Renal cortical epithelial cell (primary cell): ENCODE measurements at regions not wholly inside any gene's neighbourhood (a gene's known extent, or its start where the extent isn't known, plus 50 kb on each side); places are given as distances from the start of the nearest gene placed in this dataset.
"Not testable (repeated sequence)": the region's sequence is repeated elsewhere in the genome, so short reads cannot be mapped to it uniquely, and the experiment has no call there.

Experiments
- DNase-seq: peaks from one replicate; pipeline ENCODE4 v3.0.0-alpha.2; 2011; ENCODE audit warnings: low read depth

DNA sequence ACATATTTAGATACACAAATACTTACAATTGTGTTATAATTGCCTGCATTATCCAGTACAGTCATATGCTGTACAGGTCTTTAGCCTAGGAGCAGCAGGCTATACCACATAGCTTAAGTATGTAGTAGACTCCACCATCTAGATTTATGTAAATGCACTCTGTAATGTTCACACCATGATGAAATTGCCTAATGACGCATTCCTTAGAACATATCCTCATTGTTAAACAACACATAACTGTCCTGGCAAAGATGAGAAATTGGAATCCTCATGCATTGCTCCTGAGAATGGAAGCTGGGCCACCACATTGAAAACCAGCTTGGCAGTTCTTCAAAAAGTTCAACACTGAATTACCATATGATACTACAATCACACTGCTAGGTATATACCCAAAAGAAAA, 1002.8 kb upstream of the CELF2 start:
- no peak for DNase-seq

DNA sequence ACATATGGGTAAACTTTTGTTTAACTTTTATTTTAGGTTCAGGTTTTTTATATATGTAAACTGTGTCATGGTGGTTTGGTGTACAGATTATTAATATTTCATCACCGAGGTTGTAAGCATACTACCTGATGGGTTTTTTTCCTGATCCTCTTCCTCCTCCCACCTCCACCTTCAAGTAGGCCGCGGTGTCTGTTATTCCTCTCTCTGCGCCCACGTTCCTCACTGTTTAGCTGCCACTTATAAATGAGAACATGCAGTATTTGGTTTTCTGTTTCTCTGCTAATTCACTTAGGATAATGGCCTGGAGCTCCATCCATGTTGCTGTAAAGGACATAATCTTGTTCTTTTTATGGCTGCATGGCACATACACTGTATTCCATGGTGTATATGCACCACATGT, 1000.0 kb upstream of the CELF2 start:
- DNase-seq: no peak

DNA sequence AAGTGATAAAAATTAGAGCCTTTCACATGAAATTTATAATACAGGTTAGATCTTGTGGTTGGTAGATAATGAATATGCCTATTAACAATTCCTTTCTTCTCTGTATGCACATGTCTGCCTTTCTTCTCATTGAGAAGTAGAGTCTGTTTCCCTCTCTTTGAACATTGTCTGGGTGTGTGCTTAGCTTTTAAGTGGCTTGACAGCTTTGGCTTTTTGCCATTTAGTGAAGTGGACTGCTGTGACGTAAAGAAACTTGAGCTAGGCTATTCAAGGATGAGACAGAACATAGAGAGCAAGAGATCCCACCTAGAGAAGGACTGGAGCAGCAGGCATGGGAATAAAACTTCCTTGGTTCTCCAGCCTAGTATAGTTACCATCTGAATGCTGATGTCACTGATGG, 996.7 kb upstream of the CELF2 start:
- no peak for DNase-seq

DNA sequence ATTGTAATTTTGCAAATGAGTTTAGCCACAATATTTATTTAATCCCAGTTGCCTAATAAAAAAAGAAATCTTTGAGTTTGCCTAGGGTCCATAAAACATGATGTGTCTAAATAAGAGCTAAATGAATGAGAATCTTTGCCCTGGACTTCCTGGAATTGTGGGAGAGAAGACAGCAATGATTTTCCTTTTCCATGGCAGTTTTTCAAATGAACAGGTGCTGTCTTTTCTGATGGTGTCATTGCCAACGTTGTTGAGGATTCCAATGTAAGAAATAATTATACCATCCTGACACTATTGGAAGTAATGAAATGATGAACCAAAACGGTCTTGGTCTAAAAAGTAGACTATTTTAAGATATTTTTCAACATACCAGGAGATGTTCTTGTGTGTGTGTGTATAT, 984.7 kb upstream of the CELF2 start:
- no peak for DNase-seq

DNA sequence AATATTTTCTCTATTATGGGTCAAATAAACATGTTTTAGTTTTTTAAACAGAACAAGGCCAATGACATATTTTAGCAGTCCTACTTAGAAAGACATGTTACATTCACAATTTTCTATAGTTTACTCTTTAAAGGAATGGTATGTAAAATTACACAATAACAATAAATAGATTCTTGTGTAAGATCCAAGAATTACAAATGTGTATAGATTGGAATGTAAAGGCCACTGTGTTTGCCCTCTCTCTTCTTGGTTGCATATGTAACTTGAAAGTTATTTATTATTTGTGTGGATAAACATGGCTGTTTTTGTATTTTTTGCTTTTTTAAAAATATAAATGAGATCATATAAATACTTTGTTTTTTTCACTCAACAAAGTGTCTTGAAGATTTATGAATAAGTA, 979.3 kb upstream of the CELF2 start:
- no peak for DNase-seq

DNA sequence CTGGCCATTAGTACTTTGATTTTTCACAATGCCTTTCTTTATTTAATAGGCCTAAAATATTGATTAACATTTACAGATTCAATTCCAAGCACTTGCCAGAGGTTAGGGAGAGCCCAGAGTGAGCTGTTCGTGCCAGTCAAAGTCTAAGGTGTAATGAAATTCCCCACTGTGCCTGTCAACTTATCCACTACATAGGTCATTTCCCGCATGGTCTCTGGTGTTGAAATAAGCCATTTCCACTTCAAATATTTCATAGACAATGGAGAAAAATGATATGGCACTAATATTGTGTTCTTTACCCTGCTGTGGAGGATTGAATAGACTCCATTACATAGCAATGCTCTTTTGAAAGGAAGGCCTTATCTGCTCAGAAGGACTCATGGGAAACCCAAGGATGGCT, 978.1 kb upstream of the CELF2 start:
- DNase-seq: no peak

DNA sequence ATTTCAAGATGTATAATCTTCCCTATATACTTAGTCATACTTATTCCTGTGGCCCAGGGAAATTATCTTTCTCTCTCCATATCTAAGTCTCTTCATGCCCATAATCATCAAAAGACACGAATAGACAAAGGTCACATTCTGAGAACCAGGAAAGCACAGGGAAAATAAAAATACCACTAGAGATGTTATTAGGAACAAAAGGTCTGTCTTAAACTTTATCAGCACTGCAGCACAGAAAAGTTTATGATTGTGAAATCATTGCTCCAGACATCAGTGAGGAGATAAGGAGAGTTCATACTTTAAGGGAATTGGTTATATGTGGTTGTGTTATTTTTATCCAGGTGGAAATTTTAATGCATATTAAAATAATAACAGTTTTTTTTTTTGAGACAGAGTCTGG, 974.6 kb upstream of the CELF2 start:
- no peak for DNase-seq

DNA sequence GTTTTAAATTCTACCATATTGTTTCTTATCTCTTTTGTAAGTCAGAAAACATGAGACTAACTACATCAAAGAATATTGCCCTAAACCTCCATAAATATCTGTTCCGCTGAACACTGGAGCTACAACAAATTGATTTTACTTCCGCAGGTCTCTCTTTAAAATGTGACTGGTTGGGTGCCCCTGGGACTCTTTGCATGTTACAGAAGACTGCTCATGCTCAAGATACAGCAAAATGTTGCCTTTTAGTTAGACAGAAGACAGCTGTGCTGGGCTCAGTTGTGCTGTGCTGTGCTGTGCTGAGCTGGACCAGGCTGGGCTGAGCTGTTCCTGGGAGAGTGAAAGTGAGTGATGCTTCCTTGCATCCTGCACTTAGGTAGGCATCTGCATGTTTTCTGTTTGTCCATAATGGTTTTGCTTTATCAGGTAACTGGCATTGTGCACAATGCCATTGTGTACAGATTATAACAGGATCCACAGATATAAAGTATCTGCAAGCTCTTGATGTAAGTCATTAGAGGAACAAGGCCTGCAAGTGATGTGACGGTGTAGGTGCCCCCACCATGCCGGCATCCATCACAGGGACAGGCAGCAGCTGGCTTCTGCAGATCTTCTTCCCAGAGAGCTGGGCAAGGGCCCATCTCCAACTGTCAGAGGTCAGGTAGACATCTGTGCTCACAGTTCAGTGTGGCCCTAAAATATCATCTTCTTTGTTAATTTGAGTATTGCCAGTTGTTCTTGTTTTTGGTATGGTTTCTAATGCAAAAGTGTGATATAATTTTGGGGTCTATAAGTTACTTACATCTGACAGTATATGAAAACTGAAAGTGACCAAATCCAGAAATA, 972.5 kb upstream of the CELF2 start:
- DNase-seq: no peak

DNA sequence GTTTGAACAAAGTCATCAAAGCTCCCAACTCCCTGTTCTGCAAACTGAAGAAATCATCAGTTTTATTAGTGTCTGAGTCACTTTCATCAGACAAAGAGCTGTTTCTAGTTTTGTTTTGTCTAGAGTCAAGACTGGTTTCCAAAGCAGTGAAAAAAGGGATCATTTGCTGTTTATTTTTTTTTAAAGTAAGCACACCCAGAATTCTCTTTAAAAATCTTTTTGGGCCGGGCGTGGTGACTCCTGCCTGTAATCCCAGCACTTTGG, 972.0 kb upstream of the CELF2 start:
- no peak for DNase-seq

DNA sequence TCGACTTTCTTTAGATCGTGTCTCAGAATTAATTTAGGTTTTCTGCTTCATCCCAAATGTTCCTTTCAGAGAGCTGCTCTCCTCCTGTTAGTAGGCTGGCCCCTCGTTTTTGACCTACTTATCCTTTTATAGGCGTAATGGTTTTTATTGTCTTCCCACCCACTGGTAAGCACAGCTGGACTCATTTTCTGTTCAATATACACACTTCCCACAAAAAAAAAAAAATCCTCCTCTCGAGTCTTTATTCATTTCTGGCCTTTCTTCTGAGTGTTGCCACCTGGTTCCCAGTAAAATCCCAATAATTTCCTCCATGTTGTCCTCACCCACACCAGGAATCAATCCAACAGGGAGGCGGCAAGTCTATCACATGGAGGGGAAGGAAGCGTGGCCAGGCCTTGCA, 970.2 kb upstream of the CELF2 start:
- DNase-seq: no peak

DNA sequence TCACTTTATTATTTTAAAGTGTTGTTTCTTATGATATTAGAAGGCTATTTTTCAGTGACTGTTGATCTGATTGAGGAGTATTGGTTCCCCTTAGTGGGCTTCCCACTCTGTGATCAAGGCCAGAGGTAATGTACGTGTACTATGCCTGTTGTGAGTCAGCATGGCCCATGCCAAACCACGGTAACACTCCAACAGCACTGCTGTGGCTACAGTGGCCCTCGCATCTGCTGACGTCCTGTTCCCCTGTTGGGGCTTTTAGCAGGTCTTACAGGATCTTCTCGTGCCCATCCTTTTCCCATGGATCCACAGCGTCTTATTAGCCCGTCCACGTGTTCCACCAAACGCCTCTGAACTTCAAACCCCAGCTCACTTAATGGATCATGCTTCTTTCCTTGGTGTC, 964.6 kb upstream of the CELF2 start:
- DNase-seq: no peak

DNA sequence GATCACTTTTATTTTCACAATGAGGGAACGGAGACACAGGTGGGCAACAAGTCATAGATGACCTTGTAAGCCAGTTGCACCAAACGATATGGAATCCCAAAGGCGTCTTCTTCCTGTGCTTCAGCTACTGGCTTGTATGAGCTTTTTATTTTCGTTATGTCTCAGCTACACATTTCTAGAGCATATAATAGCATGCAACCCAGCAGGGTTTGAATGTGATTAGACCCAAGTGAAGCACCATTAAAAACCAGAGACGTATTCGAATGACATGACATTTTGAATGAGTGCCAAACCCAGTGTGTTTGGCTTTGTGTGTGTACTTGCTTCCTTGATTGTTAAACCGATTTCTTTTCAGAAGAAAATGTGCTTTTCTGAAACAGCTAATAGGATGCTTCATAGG, 963.2 kb upstream of the CELF2 start:
- no peak for DNase-seq

DNA sequence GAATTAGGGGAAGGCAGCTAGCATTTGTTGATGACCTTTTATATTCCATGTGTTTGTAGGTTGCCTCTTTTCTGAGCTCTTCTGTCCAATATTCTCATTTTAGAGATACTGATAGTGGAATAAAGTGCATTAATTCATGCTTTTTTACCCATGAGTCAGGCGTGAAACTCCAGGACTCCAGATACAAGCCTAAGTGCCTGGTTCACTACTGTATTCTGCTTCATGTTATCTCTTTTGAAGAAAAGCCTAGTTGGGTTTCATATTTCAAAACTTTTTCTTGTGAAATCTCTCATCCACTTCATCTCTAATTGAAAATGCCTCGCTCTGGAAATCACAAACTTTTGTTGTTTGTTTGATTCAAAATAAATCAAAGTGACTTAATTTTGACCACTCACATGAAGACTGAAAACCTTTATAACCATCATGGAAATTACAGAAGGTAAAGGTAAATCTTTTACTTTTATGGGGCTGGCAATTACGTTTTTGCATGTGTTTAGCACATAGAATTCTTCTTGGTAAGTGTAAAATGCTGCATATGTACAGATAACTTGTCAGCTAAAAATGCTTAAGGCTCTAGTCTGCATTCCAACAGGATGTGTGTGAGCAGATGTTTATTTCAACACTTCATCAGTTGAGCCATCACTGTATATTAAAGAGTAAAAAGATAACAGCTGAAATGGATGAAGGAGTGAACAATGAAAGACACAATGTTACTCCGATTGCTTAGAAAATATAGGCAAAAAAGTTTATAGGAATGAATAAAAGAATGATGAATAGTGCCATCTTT, 961.8 kb upstream of the CELF2 start:
- DNase-seq: no peak

DNA sequence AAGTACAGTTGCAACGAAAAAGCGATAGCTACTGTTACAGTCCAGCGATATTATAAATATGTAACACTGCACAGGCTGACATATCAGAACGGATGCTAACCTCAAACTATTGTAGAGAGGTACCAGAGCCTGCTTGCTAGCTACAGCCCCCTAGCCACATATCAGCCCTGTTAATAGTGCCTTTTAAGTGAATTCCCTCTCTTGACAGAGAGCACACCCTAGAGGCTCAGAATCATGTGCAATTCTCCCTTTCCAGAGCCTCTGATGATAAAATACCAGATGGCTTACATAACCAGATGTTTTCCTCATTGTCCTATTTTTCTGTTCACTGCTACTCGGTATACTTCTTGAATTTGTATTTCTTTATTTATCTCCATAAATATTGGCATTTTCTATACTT, 960.7 kb upstream of the CELF2 start:
- DNase-seq: no peak

DNA sequence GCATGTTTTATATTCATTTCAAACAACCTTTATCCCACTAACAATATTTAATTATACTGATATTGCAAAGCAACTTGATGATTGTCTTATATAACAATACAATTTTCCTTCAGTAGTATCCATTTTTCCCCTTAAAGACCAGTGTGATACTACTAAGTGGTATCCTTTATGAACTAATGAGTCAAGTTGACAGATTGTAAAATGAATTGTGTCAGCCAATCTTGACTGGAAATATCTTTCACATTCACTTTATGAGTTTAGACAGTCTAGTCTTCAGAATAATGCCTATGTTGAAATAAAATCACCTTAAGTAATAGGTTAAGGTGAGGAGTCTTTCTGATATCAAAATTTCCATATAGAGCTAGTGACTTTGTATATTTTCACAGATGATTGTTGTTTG, 950.0 kb upstream of the CELF2 start:
- no peak for DNase-seq

DNA sequence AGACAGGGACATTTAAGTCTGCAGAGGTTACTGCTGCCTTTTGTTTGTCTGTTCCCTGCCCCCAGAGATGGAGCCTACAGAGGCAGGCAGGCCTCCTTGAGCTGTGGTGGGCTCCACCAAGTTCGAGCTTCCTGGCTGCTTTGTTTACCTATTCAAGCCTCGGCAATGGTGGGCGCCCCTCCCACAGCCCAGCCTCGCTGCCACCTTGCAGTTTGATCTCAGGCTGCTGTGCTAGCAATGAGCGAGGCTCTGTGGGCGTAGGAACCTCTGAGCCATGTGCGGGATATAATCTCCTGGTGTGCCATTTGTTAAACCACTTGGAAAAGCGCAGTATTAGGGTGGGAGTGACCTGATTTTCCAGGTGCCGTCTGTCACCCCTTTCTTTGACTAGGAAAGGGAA, 942.8 kb upstream of the CELF2 start:
- not testable (repeated sequence) for DNase-seq

DNA sequence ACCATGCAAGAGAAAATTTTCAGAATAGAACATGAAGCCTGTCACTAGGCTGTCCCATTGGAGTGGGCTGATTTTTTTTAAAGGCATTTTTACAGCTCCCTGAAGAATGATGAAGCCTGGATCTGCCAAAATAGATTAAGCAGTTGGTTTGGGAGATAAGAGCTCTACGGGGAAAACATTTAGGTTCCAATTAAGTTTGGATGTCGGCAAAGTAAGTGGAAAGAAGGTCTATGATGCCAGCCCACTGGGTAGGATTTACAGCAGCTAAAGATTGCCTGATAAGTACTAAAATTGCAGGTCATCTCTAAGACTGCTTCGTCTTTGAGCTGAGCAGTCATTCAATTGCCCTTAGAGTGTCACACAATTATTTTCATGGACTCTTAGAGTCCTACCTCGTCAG, 939.2 kb upstream of the CELF2 start:
- DNase-seq: no peak

DNA sequence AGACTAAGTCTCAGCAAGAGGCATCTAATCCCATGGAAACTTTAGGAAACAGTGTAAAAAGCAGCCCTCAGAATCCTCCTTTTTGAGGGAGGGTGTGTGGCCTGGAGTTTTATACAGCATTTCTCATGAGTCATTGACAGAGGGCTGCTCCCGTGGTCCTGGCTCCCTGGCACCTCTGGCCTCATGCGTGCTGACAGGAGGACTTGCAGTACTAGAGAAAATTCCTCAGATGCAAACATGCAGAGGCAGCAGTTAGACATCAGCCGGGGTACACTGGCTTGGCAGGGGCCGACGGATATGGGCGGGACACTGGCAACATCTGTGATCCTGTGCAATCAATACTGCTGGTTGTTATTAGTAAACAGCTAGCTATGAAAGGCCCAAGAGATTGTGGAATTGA, 925.1 kb upstream of the CELF2 start:
- no peak for DNase-seq

DNA sequence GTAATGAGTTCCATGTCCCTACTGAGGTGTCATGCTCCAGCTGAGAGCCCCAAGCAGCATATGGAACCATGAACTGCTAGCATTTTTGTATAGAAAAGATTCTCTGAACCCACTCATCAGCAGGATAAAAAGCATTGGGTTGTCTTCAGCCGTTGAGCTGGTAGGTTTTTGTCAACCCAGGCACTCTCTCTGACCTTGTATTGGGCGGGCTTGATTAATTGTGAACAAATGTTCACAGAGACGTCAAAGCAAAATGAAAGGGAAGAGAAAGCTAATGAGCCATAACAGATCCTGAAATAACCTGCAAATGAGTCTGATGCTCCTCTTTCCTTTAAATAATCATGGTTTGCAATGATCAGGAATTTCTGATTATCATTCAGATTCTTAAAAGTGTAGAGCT, 924.7 kb upstream of the CELF2 start:
- DNase-seq: no peak

DNA sequence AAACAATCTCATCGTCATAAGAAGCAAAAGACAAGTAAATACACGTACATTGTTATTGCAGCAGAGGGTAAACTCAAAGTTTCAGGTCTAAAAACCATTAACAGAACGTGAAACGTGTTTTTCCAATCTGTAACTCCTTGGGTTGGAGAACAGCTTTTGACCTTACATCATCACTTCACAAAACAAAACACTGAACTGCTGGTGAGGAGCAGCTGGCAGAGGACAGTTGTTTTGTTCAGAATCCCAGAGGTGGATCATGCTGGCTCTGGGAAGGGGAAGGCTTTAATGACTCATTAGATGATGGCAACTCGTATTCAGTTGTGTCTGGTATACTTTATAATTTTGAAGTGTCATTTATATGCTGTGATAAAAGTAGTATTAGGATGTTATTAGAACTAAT, 923.0 kb upstream of the CELF2 start:
- no peak for DNase-seq

DNA sequence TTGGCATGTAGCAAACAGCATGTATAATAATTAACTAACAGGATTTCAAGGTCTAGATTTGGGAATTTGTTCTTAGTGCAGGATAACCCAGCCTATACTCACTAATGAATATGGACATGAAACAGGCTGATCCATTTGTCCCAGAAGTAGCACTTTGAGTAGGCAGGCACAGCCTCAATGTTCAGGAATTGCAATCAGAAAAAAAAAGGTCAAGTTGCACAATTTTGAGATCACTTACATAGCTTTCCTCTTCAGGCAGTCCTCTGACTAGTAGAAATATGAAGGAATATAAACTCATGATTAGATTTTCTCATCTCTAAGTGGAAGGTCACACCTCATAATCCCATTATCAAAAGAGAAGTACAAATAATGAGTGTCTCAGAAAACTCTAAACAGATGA, 921.4 kb upstream of the CELF2 start:
- no peak for DNase-seq

DNA sequence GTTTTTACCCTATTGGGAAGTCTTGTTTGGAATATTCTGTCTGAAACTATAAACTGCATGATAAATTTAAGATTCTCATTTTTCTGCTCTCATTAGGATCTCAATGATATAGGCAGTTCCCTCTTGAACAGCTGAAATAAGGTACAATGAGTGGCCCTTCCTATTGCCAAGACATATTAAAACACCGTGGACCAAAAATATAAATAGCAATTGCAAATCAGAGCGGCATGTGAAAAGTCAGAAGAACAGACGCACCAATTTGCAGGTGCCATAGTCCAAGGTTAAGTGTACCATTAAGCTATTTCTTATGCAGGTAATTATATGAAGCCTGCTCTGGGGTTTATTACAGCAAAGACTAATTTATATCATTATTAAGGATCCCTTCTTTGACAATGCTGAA, 920.8 kb upstream of the CELF2 start:
- no peak for DNase-seq

DNA sequence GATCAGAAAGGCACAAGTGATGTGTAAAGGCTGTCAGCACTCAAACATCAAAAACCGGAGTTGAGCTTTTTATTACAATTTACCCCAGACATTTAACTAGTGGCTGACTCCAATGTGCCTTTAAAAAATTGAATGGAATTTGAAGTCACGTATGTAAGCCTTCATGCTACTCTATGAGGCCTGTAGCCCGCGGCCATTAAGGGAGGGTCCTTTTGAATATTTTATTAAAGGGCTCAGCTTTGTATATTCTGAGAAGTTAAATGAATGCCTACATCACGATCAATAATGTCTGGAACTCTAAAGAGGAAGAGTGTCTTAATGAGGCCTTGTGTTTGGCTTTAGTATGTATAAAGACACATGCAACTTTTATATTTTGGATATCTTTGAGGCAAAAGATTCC, 916.6 kb upstream of the CELF2 start:
- DNase-seq: no peak
